ENCODE measurements at regions not wholly inside any gene's neighbourhood (a gene's known extent, or its start where the extent isn't known, plus 50 kb on each side); places are given as distances from the start of the nearest gene placed in this dataset.

GRCh38 chr7:9175871-9176270 lies 742.5 kb downstream of the NXPH1 start:
- H3K36me3 ChIP-seq = no peaks in the 10 kb centered on the region
- no peak overlapping the region for H3K27ac ChIP-seq
- no peak overlapping the region for H3K4me3 Mint-ChIP-seq
- H3K27me3 ChIP-seq = no peaks in the 10 kb centered on the region
- no peaks in the 10 kb centered on the region for H3F3A ChIP-seq (ENCODE audit: low read depth)
- H3K36me3 Mint-ChIP-seq = no peaks in the 10 kb centered on the region
- H3K4me2 ChIP-seq = no peak overlapping the region
- no peaks in the 10 kb centered on the region for H3K4me1 Mint-ChIP-seq
- no peaks in the 10 kb centered on the region for H3K79me2 ChIP-seq (ENCODE audit: low read depth)
- H3K4me3 ChIP-seq = no peak overlapping the region
- H3K4me1 ChIP-seq = peaks cover 5% of the 10 kb centered on the region
- H3K27me3 Mint-ChIP-seq (ENCODE audit: insufficient read depth, low read depth) = no peaks in the 10 kb centered on the region
- peak overlapping the region; percentile 78 for H2AFZ ChIP-seq (replicated peaks)
- no peaks in the 10 kb centered on the region for H3K9me3 ChIP-seq (ENCODE audit: low read depth)
- TF ChIP-seq, protein P1, sequence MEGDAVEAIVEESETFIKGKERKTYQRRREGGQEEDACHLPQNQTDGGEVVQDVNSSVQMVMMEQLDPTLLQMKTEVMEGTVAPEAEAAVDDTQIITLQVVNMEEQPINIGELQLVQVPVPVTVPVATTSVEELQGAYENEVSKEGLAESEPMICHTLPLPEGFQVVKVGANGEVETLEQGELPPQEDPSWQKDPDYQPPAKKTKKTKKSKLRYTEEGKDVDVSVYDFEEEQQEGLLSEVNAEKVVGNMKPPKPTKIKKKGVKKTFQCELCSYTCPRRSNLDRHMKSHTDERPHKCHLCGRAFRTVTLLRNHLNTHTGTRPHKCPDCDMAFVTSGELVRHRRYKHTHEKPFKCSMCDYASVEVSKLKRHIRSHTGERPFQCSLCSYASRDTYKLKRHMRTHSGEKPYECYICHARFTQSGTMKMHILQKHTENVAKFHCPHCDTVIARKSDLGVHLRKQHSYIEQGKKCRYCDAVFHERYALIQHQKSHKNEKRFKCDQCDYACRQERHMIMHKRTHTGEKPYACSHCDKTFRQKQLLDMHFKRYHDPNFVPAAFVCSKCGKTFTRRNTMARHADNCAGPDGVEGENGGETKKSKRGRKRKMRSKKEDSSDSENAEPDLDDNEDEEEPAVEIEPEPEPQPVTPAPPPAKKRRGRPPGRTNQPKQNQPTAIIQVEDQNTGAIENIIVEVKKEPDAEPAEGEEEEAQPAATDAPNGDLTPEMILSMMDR (IDR thresholded peaks at IDR 0.05) = no peak
- no peak for TF ChIP-seq EZH2phosphoT487 (IDR thresholded peaks at IDR 0.05)
- no peak for TF ChIP-seq EZH2 (IDR thresholded peaks at IDR 0.05)
- no peak for DNase-seq (ENCODE audit: low spot score)
- H4K20me1 ChIP-seq (ENCODE audit: low read depth) = no peaks in the 10 kb centered on the region
- no peaks in the 10 kb centered on the region for H3K9me3 Mint-ChIP-seq
- no peak overlapping the region for H3K9ac ChIP-seq
- H3K27ac Mint-ChIP-seq = no peak overlapping the region

DNA sequence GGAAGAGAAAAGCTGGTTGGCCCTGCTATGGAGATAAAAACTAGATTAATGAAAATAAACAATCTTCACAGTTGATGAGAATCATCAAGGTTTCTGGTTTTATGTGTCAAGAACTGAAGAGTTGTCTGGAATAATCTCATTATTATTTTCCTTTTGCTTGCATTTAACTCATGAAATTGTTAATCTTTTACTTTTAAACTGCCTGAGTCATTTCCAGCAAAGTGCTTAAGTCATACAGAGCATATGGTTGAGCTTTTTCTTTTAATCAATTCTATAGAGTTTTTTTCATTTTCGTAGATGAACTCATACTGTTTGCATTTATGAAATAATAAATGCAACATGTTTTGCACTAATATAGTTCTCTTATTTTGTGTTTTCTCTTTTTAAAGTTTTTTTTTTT lies 747.9 kb downstream of the NXPH1 start:
- DNase-seq (ENCODE audit: low spot score) = no peak
- no peaks in the 10 kb centered on the region for H3F3A ChIP-seq (ENCODE audit: low read depth)
- Mint-ChIP-seq H3K4me3 (no peak overlapping the region), H3K27me3 (ENCODE audit: insufficient read depth, low read depth) (no peaks in the 10 kb centered on the region), H3K9me3 (no peaks in the 10 kb centered on the region), H3K36me3 (no peaks in the 10 kb centered on the region), H3K27ac (no peak overlapping the region), H3K4me1 (no peaks in the 10 kb centered on the region)
- TF ChIP-seq EZH2 (IDR thresholded peaks at IDR 0.05) = no peak
- TF ChIP-seq EZH2phosphoT487 (IDR thresholded peaks at IDR 0.05) = no peak
- TF ChIP-seq, protein P1 (IDR thresholded peaks at IDR 0.05) = no peak
- no peaks in the 10 kb centered on the region for H3K79me2 ChIP-seq (ENCODE audit: low read depth)
- no peak overlapping the region for H2AFZ ChIP-seq (replicated peaks)
- no peak overlapping the region for H3K9ac ChIP-seq
- H3K27me3 ChIP-seq = no peaks in the 10 kb centered on the region
- no peak overlapping the region for H3K4me3 ChIP-seq
- no peaks in the 10 kb centered on the region for H3K9me3 ChIP-seq (ENCODE audit: low read depth)
- H3K4me1 ChIP-seq = no peaks in the 10 kb centered on the region
- no peak overlapping the region for H3K27ac ChIP-seq
- no peaks in the 10 kb centered on the region for H3K36me3 ChIP-seq
- H3K4me2 ChIP-seq = no peak overlapping the region
- H4K20me1 ChIP-seq (ENCODE audit: low read depth) = no peaks in the 10 kb centered on the region

GRCh38 chr7:9186730-9187129 lies 753.3 kb downstream of the NXPH1 start:
- Histone ChIP-seq H3K27ac (no peak overlapping the region), H2AFZ (replicated peaks) (no peak overlapping the region), H3K4me3 (no peak overlapping the region), H3K9ac (no peak overlapping the region), H3F3A (ENCODE audit: low read depth) (no peaks in the 10 kb centered on the region), H3K36me3 (no peaks in the 10 kb centered on the region), H3K27me3 (no peaks in the 10 kb centered on the region), H3K79me2 (ENCODE audit: low read depth) (no peaks in the 10 kb centered on the region), H4K20me1 (ENCODE audit: low read depth) (no peaks in the 10 kb centered on the region), H3K9me3 (ENCODE audit: low read depth) (no peaks in the 10 kb centered on the region), H3K4me2 (no peak overlapping the region), H3K4me1 (peaks cover 4% of the 10 kb centered on the region)
- Mint-ChIP-seq H3K4me3 (no peak overlapping the region), H3K36me3 (no peaks in the 10 kb centered on the region), H3K27ac (no peak overlapping the region), H3K9me3 (no peaks in the 10 kb centered on the region), H3K27me3 (ENCODE audit: insufficient read depth, low read depth) (no peaks in the 10 kb centered on the region), H3K4me1 (peaks cover 3% of the 10 kb centered on the region)
- TF ChIP-seq EZH2phosphoT487 (IDR thresholded peaks at IDR 0.05) (no peak), EZH2 (IDR thresholded peaks at IDR 0.05) (no peak)
- TF ChIP-seq, protein P1 (IDR thresholded peaks at IDR 0.05) = no peak
- no peak for DNase-seq (ENCODE audit: low spot score)
